SK-N-SH (cell line): ENCODE measurements at regions not wholly inside any gene's neighbourhood (a gene's known extent, or its start where the extent isn't known, plus 50 kb on each side); places are given as distances from the start of the nearest gene placed in this dataset.

Source experiments
- CTCF ChIA-PET: fragments of 300-600, 350-600 bp; formaldehyde crosslinking; extraction: SDS; loops from one replicate; lab custom pipeline; 2021; lab: Yijun Ruan, JAX
- POLR2A ChIA-PET: fragments of 350-600 bp; sonication (Branson Sonifier 250); formaldehyde crosslinking; extraction: SDS; loops from one replicate; lab custom pipeline; 2020; ENCODE audit warnings: antibody characterized with exemption, inconsistent platforms; lab: Yijun Ruan, JAX
- DNase-seq: peaks from one replicate; pipeline ENCODE4 v3.0.0; 2012
- H2AFZ ChIP-seq: fragments of 200-600 bp; sonication (generic); 2 replicates; pipeline ENCODE4 v1.8.1; 2016; ENCODE audit warnings: antibody characterized with exemption, mild to moderate bottlenecking, low read depth
- H3F3A ChIP-seq: fragments of 200-600 bp; sonication (generic); replicated peaks from 2 replicates; pipeline ENCODE3; 2016; ENCODE audit warnings: antibody characterized with exemption, mild to moderate bottlenecking; ENCODE audit not compliant: insufficient read depth
- H3K27ac ChIP-seq, 2 experiments: fragments of 200-500 bp in 1 of 2; fragments of 200-600 bp in 1 of 2; sonication (Bioruptor generic) in 1 of 2; sonication (generic), shearing (Covaris generic) in 1 of 2; 2 replicates each; pipeline versions ENCODE4 v1.5.1 to v1.6.1; 2014 to 2016; ENCODE audit warnings: low read depth in 2 of 2, inconsistent platforms in 1 of 2, low read length in 1 of 2, mild to moderate bottlenecking in 1 of 2, mixed read lengths in 1 of 2
- H3K27me3 ChIP-seq: fragments of 200-600 bp; sonication (generic), shearing (Covaris generic); 2 replicates; pipeline ENCODE4 v1.6.1; 2016; ENCODE audit warnings: mixed run types; ENCODE audit not compliant: insufficient read depth
- H3K36me3 ChIP-seq, 2 experiments: fragments of 200-500 bp in 1 of 2; fragments of 200-600 bp in 1 of 2; sonication (Bioruptor generic) in 1 of 2; sonication (generic) in 1 of 2; replicated peaks in 1 of 2; 2 replicates each; pipeline versions ENCODE3 to v1.5.1; 2014 to 2016; ENCODE audit warnings: low read length in 1 of 2, mild to moderate bottlenecking in 1 of 2; ENCODE audit not compliant: insufficient read depth in 2 of 2, control insufficient read depth in 1 of 2
- H3K4me1 ChIP-seq, 2 experiments: fragments of 200-500 bp in 1 of 2; fragments of 200-600 bp in 1 of 2; sonication (Bioruptor generic) in 1 of 2; sonication (generic), shearing (Covaris generic) in 1 of 2; 2 replicates each; pipeline versions ENCODE4 v1.5.1 to v1.6.1; 2014 to 2016; ENCODE audit warnings: low read depth in 1 of 2, low read length in 1 of 2, mixed run types in 1 of 2; ENCODE audit not compliant: insufficient read depth in 2 of 2, control insufficient read depth in 1 of 2
- H3K4me2 ChIP-seq: fragments of 200-600 bp; sonication (generic), shearing (Covaris generic); 2 replicates; pipeline ENCODE4 v1.6.1; 2017; ENCODE audit warnings: mixed run types
- H3K4me3 ChIP-seq, 2 experiments: fragments of 200-500 bp in 1 of 2; fragments of 200-600 bp in 1 of 2; sonication (Bioruptor generic) in 1 of 2; sonication (generic), shearing (Covaris generic) in 1 of 2; 2 replicates each; pipeline versions ENCODE4 v1.5.1 to v1.8.1; 2014 to 2016; ENCODE audit warnings: low read depth in 2 of 2, inconsistent platforms in 1 of 2, low read length in 1 of 2, mild to moderate bottlenecking in 1 of 2, mixed read lengths in 1 of 2, moderate library complexity in 1 of 2
- H3K79me2 ChIP-seq: fragments of 200-600 bp; sonication (generic); 2 replicates; pipeline ENCODE4 v1.8.1; 2017; ENCODE audit warnings: mild to moderate bottlenecking; ENCODE audit not compliant: insufficient read depth
- H3K9ac ChIP-seq: fragments of 200-600 bp; sonication (generic); 2 replicates; pipeline ENCODE4 v1.6.1; 2017; ENCODE audit warnings: mixed run types
- H3K9me2 ChIP-seq: fragments of 200-600 bp; sonication (generic); 2 replicates; pipeline ENCODE4 v1.6.1; 2017; ENCODE audit warnings: mixed run types
- H3K9me3 ChIP-seq: fragments of 200-600 bp; sonication (generic); 2 replicates; pipeline ENCODE4 v1.6.1; 2017; ENCODE audit warnings: mixed run types, mild to moderate bottlenecking, moderate library complexity
- H4K20me1 ChIP-seq: fragments of 200-600 bp; sonication (generic); 2 replicates; pipeline ENCODE4 v1.6.1; 2017; ENCODE audit warnings: mild to moderate bottlenecking, mixed run types; ENCODE audit not compliant: insufficient read depth
- CTCF ChIP-seq: fragments of 200-600 bp; sonication (generic); IDR thresholded peaks from 2 replicates; pipeline ENCODE4 v1.6.1; 2017; ENCODE audit warnings: antibody characterized with exemption, mild to moderate bottlenecking, moderate library complexity
- ELF1 ChIP-seq: IDR thresholded peaks from 2 replicates; pipeline ENCODE4 v1.4.0; 2012
- EZH2phosphoT487 ChIP-seq: fragments of 200-600 bp; sonication (generic); IDR thresholded peaks from 2 replicates; pipeline ENCODE4 v1.6.1; 2017; ENCODE audit warnings: low read depth, mixed run types, mild to moderate bottlenecking, antibody characterized with exemption, moderate library complexity, borderline replicate concordance
- FOSL2 ChIP-seq: IDR thresholded peaks from 2 replicates; pipeline ENCODE4 v1.4.0; 2012; ENCODE audit warnings: low read depth, mild to moderate bottlenecking, moderate library complexity, borderline replicate concordance
- FOXM1 ChIP-seq: IDR thresholded peaks from 2 replicates; pipeline ENCODE4 v1.4.0; 2012; ENCODE audit warnings: low read depth, mild to moderate bottlenecking
- PBX3 ChIP-seq: IDR thresholded peaks from 2 replicates; pipeline ENCODE4; 2012
- POLR2AphosphoS5 ChIP-seq: IDR thresholded peaks from 2 replicates; pipeline ENCODE4 v1.6.1; 2012; ENCODE audit warnings: low read depth, low read length
- RAD21 ChIP-seq: IDR thresholded peaks from 2 replicates; pipeline ENCODE4 v1.6.1; 2012; ENCODE audit warnings: mild to moderate bottlenecking, low read length
- REST ChIP-seq: IDR thresholded peaks from 2 replicates; pipeline ENCODE4 v1.6.1; 2012; ENCODE audit warnings: mild to moderate bottlenecking, low read depth, low read length, moderate library complexity
- RXRA ChIP-seq: IDR thresholded peaks from 2 replicates; pipeline ENCODE4 v1.4.0; 2012; ENCODE audit warnings: low read depth, mild to moderate bottlenecking, borderline replicate concordance
- SIN3A ChIP-seq: IDR thresholded peaks from 2 replicates; pipeline ENCODE4 v1.6.1; 2012; ENCODE audit warnings: low read depth, mild to moderate bottlenecking, low read length, moderate library complexity, borderline replicate concordance
- TCF12 ChIP-seq: IDR thresholded peaks from 2 replicates; pipeline ENCODE4 v1.4.0; 2012
- TEAD4 ChIP-seq: IDR thresholded peaks from 2 replicates; pipeline ENCODE4 v1.4.0; 2012; ENCODE audit warnings: mild to moderate bottlenecking, borderline replicate concordance; ENCODE audit not compliant: insufficient read depth
- USF1 ChIP-seq: IDR thresholded peaks from 2 replicates; pipeline ENCODE4 v1.4.0; 2012; ENCODE audit warnings: low read depth, borderline replicate concordance
- YY1 ChIP-seq: IDR thresholded peaks from 2 replicates; pipeline ENCODE4 v1.4.0; 2012; ENCODE audit warnings: low read depth, mild to moderate bottlenecking
- ZBTB33 ChIP-seq: IDR thresholded peaks from 2 replicates; pipeline ENCODE4 v1.4.0; 2012; ENCODE audit warnings: low read depth, borderline replicate concordance
- WGBS: methylation state at CpG from one replicate; pipeline ENCODE4 v1.1.6; 2017; ENCODE audit warnings: low lambda C conversion rate; 5-methylcytosine and 5-hydroxymethylcytosine counted together

GRCh38 chr11:134978388-134979088 lies 566.5 kb upstream of the B3GAT1 start:
- H3K4me2 ChIP-seq: no peak overlapping the region
- H3F3A ChIP-seq: no peaks in the 10 kb centered on the region
- H3K9me2 ChIP-seq: no peaks in the 10 kb centered on the region
- H4K20me1 ChIP-seq: no peaks in the 10 kb centered on the region
- no peak overlapping the region; a peak in 1 of 4 replicates for H3K27ac ChIP-seq
- ChIA-PET CTCF (interaction anchor here (1.5 kb wide), 1 partner anchor 16 kb away, joined by 3 read pairs; no protein-coding TSS in a partner anchor), POLR2A (no interaction called here)
- peak; percentile 32 for DNase-seq
- H3K4me1 ChIP-seq: peaks cover 0 to 18% of the 10 kb centered on the region in 2 experiments; a peak in 1 of 4 replicates
- H3K27me3 ChIP-seq: no peaks in the 10 kb centered on the region
- no peak overlapping the region for H3K4me3 ChIP-seq
- H2AFZ ChIP-seq: no peak overlapping the region
- H3K79me2 ChIP-seq: no peaks in the 10 kb centered on the region
- 60% methylated on average over 19 of the region's 21 CpGs for whole genome bisulfite sequencing
- H3K9ac ChIP-seq: no peak overlapping the region
- H3K36me3 ChIP-seq: no peaks in the 10 kb centered on the region
- no peak for TF ChIP-seq PBX3
- no peak for TF ChIP-seq YY1
- no peak for TF ChIP-seq RXRA
- TF ChIP-seq CTCF: no peak
- no peak for TF ChIP-seq REST
- no peak for TF ChIP-seq ELF1
- no peak for TF ChIP-seq EZH2phosphoT487
- TF ChIP-seq TEAD4: no peak
- TF ChIP-seq USF1: no peak
- no peak for TF ChIP-seq FOXM1
- TF ChIP-seq FOSL2: no peak
- no peak for TF ChIP-seq ZBTB33
- TF ChIP-seq SIN3A: no peak
- TF ChIP-seq RAD21: no peak
- no peak for TF ChIP-seq POLR2AphosphoS5
- no peak for TF ChIP-seq TCF12
- H3K9me3 ChIP-seq: no peaks in the 10 kb centered on the region
